Breast epithelium (tissue), 3 donors: ENCODE measurements at regions not wholly inside any gene's neighbourhood (a gene's known extent, or its start where the extent isn't known, plus 50 kb on each side); places are given as distances from the start of the nearest gene placed in this dataset.

Source experiments
- POLR2A ChIP-seq: fragments of 450-650 bp; IDR thresholded peaks from one replicate; pipeline ENCODE4 v1.6.1; 2016; ENCODE audit warnings: antibody characterized with exemption, mild to moderate bottlenecking, moderate library complexity
- TF ChIP-seq, protein P1 (sequence below), 3 donors: fragments of 450-650 bp; IDR thresholded peaks; one replicate each; pipeline ENCODE4 v1.5.1; 2016 to 2017; ENCODE audit warnings: antibody characterized with exemption in 3 of 3, mild to moderate bottlenecking in 3 of 3, moderate library complexity in 3 of 3

DNA sequence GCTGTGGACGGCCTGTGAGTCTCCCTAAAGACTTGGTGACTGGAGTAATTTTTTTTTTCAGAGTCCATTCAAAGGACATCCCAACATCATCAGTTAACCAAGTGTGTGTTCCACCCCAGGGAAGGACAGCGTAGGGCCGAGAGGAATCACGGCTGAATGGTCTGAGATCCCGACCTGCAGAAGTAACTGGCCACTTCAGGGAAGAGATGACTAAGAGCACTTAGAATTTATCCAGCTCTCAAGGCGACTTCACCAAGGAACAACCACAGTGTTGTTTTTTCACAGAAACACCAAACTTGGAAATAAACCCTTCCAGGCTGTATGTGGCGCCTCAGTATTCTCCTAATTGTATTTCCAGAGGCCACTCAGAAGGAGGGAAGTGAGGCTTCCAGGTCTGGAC is 231.6 kb downstream of the FNDC1 start:
- TF ChIP-seq, protein P1, sequence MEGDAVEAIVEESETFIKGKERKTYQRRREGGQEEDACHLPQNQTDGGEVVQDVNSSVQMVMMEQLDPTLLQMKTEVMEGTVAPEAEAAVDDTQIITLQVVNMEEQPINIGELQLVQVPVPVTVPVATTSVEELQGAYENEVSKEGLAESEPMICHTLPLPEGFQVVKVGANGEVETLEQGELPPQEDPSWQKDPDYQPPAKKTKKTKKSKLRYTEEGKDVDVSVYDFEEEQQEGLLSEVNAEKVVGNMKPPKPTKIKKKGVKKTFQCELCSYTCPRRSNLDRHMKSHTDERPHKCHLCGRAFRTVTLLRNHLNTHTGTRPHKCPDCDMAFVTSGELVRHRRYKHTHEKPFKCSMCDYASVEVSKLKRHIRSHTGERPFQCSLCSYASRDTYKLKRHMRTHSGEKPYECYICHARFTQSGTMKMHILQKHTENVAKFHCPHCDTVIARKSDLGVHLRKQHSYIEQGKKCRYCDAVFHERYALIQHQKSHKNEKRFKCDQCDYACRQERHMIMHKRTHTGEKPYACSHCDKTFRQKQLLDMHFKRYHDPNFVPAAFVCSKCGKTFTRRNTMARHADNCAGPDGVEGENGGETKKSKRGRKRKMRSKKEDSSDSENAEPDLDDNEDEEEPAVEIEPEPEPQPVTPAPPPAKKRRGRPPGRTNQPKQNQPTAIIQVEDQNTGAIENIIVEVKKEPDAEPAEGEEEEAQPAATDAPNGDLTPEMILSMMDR (IDR thresholded peaks at IDR 0.05) = no peak
- no peak for TF ChIP-seq POLR2A
